ENCODE measurements at regions not wholly inside any gene's neighbourhood (a gene's known extent, or its start where the extent isn't known, plus 50 kb on each side); places are given as distances from the start of the nearest gene placed in this dataset.

GRCh38 chr5:90022711-90023053, 386.9 kb downstream of the CETN3 start:
- TF ChIP-seq SP1 (IDR thresholded peaks at IDR 0.05; ENCODE audit: low read depth, low read length) (no peak), USF2 (IDR thresholded peaks at IDR 0.05; ENCODE audit: low read length) (no peak), SRF (IDR thresholded peaks at IDR 0.05; ENCODE audit: low read depth, low read length) (no peak), CEBPB (IDR thresholded peaks at IDR 0.05; ENCODE audit: low read depth, low read length) (no peak), TBP (IDR thresholded peaks at IDR 0.05; ENCODE audit: low read depth, low read length) (no peak), EZH2 (IDR thresholded peaks at IDR 0.05; ENCODE audit: low read depth, low read length, severe bottlenecking) (no peak), KDM4A (IDR thresholded peaks at IDR 0.05; ENCODE audit: low read depth, low read length, severe bottlenecking) (no peak), CTCF (IDR thresholded peaks at IDR 0.05; ENCODE audit: control extremely low read depth in 1 of 3, insufficient read depth in 1 of 3, low read depth in 1 of 3, low read length in 3 of 3) (no peak), CBX8 (IDR thresholded peaks at IDR 0.05; ENCODE audit: borderline replicate concordance, low read depth, low read length) (no peak), PHF8 (conservative IDR thresholded peaks at IDR 0.05; ENCODE audit: low read depth, low read length) (no peak), TAF1 (IDR thresholded peaks at IDR 0.05; ENCODE audit: low read depth, low read length) (no peak), EP300 (IDR thresholded peaks at IDR 0.05; ENCODE audit: borderline replicate concordance in 1 of 2, low read depth in 2 of 2, low read length in 2 of 2) (no peak), SP4 (IDR thresholded peaks at IDR 0.05; ENCODE audit: low read length) (no peak), ZNF274 (IDR thresholded peaks at IDR 0.05; ENCODE audit: borderline replicate concordance, extremely low read depth, low read length) (no peak)
